Heart right ventricle (tissue), 16 donors: ENCODE measurements at regions not wholly inside any gene's neighbourhood (a gene's known extent, or its start where the extent isn't known, plus 50 kb on each side); places are given as distances from the start of the nearest gene placed in this dataset.

Experiments used
- ATAC-seq, 8 donors: fragments of 200-7000 bp; cut with Tn5 transposase; one replicate each; pipeline ENCODE4 v1.9.1; 2020; ENCODE audit warnings: mild to moderate bottlenecking in 8 of 8, moderate library complexity in 8 of 8, moderate number of reproducible peaks in 1 of 8
- DNase-seq, 2 donors: peaks; one replicate each; pipeline ENCODE4 v3.0.0-alpha.2; 2020
- H3K27ac ChIP-seq, 10 donors: fragments of 200-600 bp; sonication (generic) in 2 of 10; one replicate each; pipeline versions ENCODE4 v1.5.0 to v1.8.0; 2020 to 2022; ENCODE audit warnings: mild to moderate bottlenecking in 3 of 10
- H3K27me3 ChIP-seq, 7 donors: fragments of 200-600 bp; one replicate each; pipeline ENCODE4 v1.8.0; 2021 to 2022; ENCODE audit warnings: mild to moderate bottlenecking in 2 of 7
- H3K36me3 ChIP-seq, 9 donors: fragments of 200-600 bp; sonication (generic) in 1 of 9; one replicate each; pipeline versions ENCODE4 v1.5.0 to v1.8.0; 2020 to 2022; ENCODE audit warnings: mild to moderate bottlenecking in 2 of 9
- H3K4me1 ChIP-seq, 9 donors: fragments of 200-600 bp; sonication (generic) in 1 of 9; one replicate each; pipeline versions ENCODE4 v1.5.0 to v1.8.0; 2020 to 2022; ENCODE audit warnings: mild to moderate bottlenecking in 4 of 9
- H3K4me3 ChIP-seq, 10 donors: fragments of 200-600 bp; sonication (generic) in 2 of 10; one replicate each; pipeline versions ENCODE4 v1.5.0 to v1.8.0; 2020 to 2022; ENCODE audit warnings: mild to moderate bottlenecking in 7 of 10, moderate library complexity in 2 of 10
- H3K9me3 ChIP-seq, 11 donors: fragments of 200-600 bp in 10 of 11; sonication (generic) in 2 of 11; one replicate each; pipeline versions ENCODE4 v1.5.0 to v1.8.0; 2013 to 2022; ENCODE audit warnings: mild to moderate bottlenecking in 2 of 11, control low read depth in 1 of 11, moderate library complexity in 1 of 11
- CTCF ChIP-seq, 9 donors: fragments of 200-600 bp; sonication (generic) in 2 of 9; IDR thresholded peaks; one replicate each; pipeline versions ENCODE4 v1.5.0 to v1.8.0; 2021 to 2022; ENCODE audit warnings: antibody characterized with exemption in 9 of 9, mild to moderate bottlenecking in 5 of 9, moderate library complexity in 1 of 9
- WGBS, 2 donors: extraction: QIAGEN DNeasy Blood & Tissue Kit; methylation state at CpG; one replicate each; pipeline ENCODE4 v1.1.7; 2013; ENCODE audit warnings: inconsistent platforms in 1 of 2; 5-methylcytosine and 5-hydroxymethylcytosine counted together
- intact Hi-C, 10 donors: fragments of 100-400 bp; cut with DNase I; formaldehyde crosslinking; loops; one replicate each; pipeline versions ENCODE4 v1.11.1 to v1.14.2; 2022
- donor health status: Arrhythmogenic right ventricular cardiomyopathy.
- donor health status: ischemic (EF 13 %, LVEDD 7.1; RV severe dilation, severe dysfunction).
- donor health status: healthy with polysubstance abuse.
- donor health status: DM: no; HTN: yes; CAD: no.
- donor health status: DM: no; HTN: no; CAD: no.
- donor health status: ischemic (EF 25% LVEDD 6.9; RV normal size, moderate dysfunction).
- donor health status: ischemic (EF 25% LVEDD 5.7; RV mildly dilated, moderate dysfunction).
- donor health status: healthy.
- donor health status: DM: yes; HTN: yes; CAD: no.
- donor health status: Ischemic cardiomyopathy.
- donor health status: ischemic (EF 35%, LVEDD 5.7; RV mildly dilated, moderate dysfunction).
- donor health status: nonischemic (EF 11% LVEDD 7.7; RV severe dilation, severe dysfunction).
- donor health status: DM: yes; HTN: yes; CAD: no.
- donor health status: PGD.
- donor health status: ischemic (EF 29% LVEDD 5.4; RV normal size, mild dysfunction).
- donor health status: nonischemic (EF 23%, LVEDD 6.1; RV moderate dilation, normal function).

- Histone ChIP-seq H3K27ac (no peak overlapping the region), H3K36me3 (no peaks in the 10 kb centered on the region), H3K4me1 (no peaks in the 10 kb centered on the region), H3K27me3 (no peaks in the 10 kb centered on the region), H3K9me3 (peaks cover 0 to 4% (median 0%) of the 10 kb centered on the region in 11 donors), H3K4me3 (no peak overlapping the region)
- no peak for TF ChIP-seq CTCF (IDR thresholded peaks at IDR 0.05)
- WGBS, 2 donors: 31 to 33% methylated on average over 1 of the region's 1 CpG
- intact Hi-C loops: no loop called here
- ATAC-seq (no peak), DNase-seq (no peak)
Observed at GRCh38 chr18:38009320-38009719, 443.7 kb upstream of the CELF4 start.

- Histone ChIP-seq H3K4me1 (no peaks in the 10 kb centered on the region), H3K27me3 (no peaks in the 10 kb centered on the region), H3K36me3 (no peaks in the 10 kb centered on the region), H3K9me3 (peaks cover 0 to 4% (median 0%) of the 10 kb centered on the region in 11 donors), H3K27ac (no peak overlapping the region), H3K4me3 (no peak overlapping the region)
- ATAC-seq: no peak
- 64 to 65% methylated on average over 6 of the region's 6 CpGs for WGBS, 2 donors
- TF ChIP-seq CTCF (IDR thresholded peaks at IDR 0.05): no peak
- DNase-seq: no peak
- intact Hi-C loops: no loop called here
Observed at GRCh38 chr18:38007676-38008330, 442.2 kb upstream of the CELF4 start.

- no peak for ATAC-seq
Observed at GRCh38 chr18:38007026-38007425, 441.4 kb upstream of the CELF4 start.

GRCh38 chr18:38006541-38006940 lies 440.9 kb upstream of the CELF4 start:
- Histone ChIP-seq H3K4me1 (no peaks in the 10 kb centered on the region), H3K9me3 (peaks cover 0 to 4% (median 0%) of the 10 kb centered on the region in 11 donors), H3K27me3 (no peaks in the 10 kb centered on the region), H3K36me3 (no peaks in the 10 kb centered on the region), H3K4me3 (no peak overlapping the region), H3K27ac (no peak overlapping the region)
- ATAC-seq (no peak), DNase-seq (no peak)
- intact Hi-C loops: no loop called here
- WGBS, 2 donors: 49 to 70% methylated on average over 2 of the region's 2 CpGs
- TF ChIP-seq CTCF (IDR thresholded peaks at IDR 0.05): no peak

More at GRCh38 chr18:38007026-38007425, 441.4 kb upstream of the CELF4 start:
- no peak overlapping the region for H3K27ac ChIP-seq
- DNase-seq: no peak
- TF ChIP-seq CTCF (IDR thresholded peaks at IDR 0.05): no peak
- intact Hi-C loops: no loop called here
- no peak overlapping the region for H3K4me3 ChIP-seq
- no peaks in the 10 kb centered on the region for H3K36me3 ChIP-seq
- H3K4me1 ChIP-seq: no peaks in the 10 kb centered on the region
- peaks cover 0 to 4% (median 0%) of the 10 kb centered on the region in 11 donors for H3K9me3 ChIP-seq
- H3K27me3 ChIP-seq: no peaks in the 10 kb centered on the region
